Heart left ventricle (tissue), 13 donors: ENCODE measurements at regions not wholly inside any gene's neighbourhood (a gene's known extent, or its start where the extent isn't known, plus 50 kb on each side); places are given as distances from the start of the nearest gene placed in this dataset.

Source experiments
- CTCF ChIP-seq, 12 donors: fragments of 200-600 bp; sonication (generic) in 4 of 12; IDR thresholded peaks; one replicate each; pipeline versions ENCODE4 v1.5.0 to v1.8.0; 2018 to 2022; ENCODE audit warnings: antibody characterized with exemption in 12 of 12, mild to moderate bottlenecking in 5 of 12
- POLR2A ChIP-seq, 2 donors: fragments of 450-650 bp; IDR thresholded peaks; one replicate each; pipeline ENCODE4 v1.6.1; 2017; ENCODE audit warnings: antibody characterized with exemption in 2 of 2, mild to moderate bottlenecking in 2 of 2, moderate library complexity in 2 of 2
- donor health status: ischemic (EF 13 %, LVEDD 7.1; RV severe dilation, severe dysfunction).
- donor health status: DM: no; HTN: yes; CAD: no.
- donor health status: DM: no; HTN: no; CAD: no.
- donor health status: ischemic (EF 25% LVEDD 6.9; RV normal size, moderate dysfunction).
- donor health status: ischemic (EF 25% LVEDD 5.7; RV mildly dilated, moderate dysfunction).
- donor health status: ischemic (EF 35%, LVEDD 5.7; RV mildly dilated, moderate dysfunction).
- donor health status: nonischemic (EF 11% LVEDD 7.7; RV severe dilation, severe dysfunction).
- donor health status: DM: yes; HTN: yes; CAD: no.
- donor health status: PGD.
- donor health status: ischemic (EF 29% LVEDD 5.4; RV normal size, mild dysfunction).
- donor health status: nonischemic (EF 23%, LVEDD 6.1; RV moderate dilation, normal function).

GRCh38 chr3:43879166-43879565 lies 188.4 kb downstream of the ABHD5 start:
- TF ChIP-seq POLR2A (IDR thresholded peaks at IDR 0.05), result no peak
- TF ChIP-seq CTCF (IDR thresholded peaks at IDR 0.05), result peak in 2 of 12 donors; percentile 8 to 10
